ENCODE measurements at regions not wholly inside any gene's neighbourhood (a gene's known extent, or its start where the extent isn't known, plus 50 kb on each side); places are given as distances from the start of the nearest gene placed in this dataset.

DNA sequence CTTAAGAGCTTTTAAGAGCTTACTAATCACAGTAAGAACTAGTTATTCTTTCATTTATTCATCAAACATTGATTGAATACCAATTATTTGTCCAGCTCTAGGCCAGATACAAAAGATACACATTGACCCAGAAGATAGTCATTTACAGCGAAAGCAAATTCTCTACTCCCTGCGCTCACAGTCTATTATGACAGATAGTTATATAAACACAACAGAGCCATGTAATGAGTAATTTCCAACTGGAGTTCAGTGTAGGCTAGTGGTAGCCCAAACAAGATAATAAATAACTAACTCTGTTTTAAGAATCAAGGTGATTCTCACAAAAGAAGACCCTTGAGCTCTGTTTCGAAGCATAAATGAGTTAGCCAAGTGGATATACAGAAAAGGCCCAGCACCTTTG, 397.8 kb upstream of the TLE4 start:
- Histone ChIP-seq H2AFZ (ENCODE audit: low read length) (no peak overlapping the region), H4K20me1 (ENCODE audit: insufficient read depth, low read length) (no peaks in the 10 kb centered on the region), H3K9ac (ENCODE audit: low read length) (no peak overlapping the region), H3K79me2 (ENCODE audit: low read length) (no peaks in the 10 kb centered on the region), H3K9me3 (replicated peaks; ENCODE audit: insufficient read depth, low read length) (no peaks in the 10 kb centered on the region), H3K27ac (ENCODE audit: low read length) (no peak overlapping the region), H3K4me2 (ENCODE audit: low read depth, low read length) (no peak overlapping the region), H3K4me3 (ENCODE audit: low read length) (no peak overlapping the region), H3K9me2 (replicated peaks; ENCODE audit: insufficient read depth, low read length) (no peaks in the 10 kb centered on the region), H3K27me3 (replicated peaks; ENCODE audit: insufficient read depth, low read length) (no peaks in the 10 kb centered on the region), H3K36me3 (replicated peaks; ENCODE audit: insufficient read depth, low read length) (no peaks in the 10 kb centered on the region), H3F3A (ENCODE audit: insufficient read depth, low read length) (no peaks in the 10 kb centered on the region), H3K4me1 (ENCODE audit: low read length) (no peaks in the 10 kb centered on the region)
- DNase-seq: no peak
- TF ChIP-seq EZH2phosphoT487 (IDR thresholded peaks at IDR 0.05; ENCODE audit: low read length): no peak
- TF ChIP-seq, protein P1, sequence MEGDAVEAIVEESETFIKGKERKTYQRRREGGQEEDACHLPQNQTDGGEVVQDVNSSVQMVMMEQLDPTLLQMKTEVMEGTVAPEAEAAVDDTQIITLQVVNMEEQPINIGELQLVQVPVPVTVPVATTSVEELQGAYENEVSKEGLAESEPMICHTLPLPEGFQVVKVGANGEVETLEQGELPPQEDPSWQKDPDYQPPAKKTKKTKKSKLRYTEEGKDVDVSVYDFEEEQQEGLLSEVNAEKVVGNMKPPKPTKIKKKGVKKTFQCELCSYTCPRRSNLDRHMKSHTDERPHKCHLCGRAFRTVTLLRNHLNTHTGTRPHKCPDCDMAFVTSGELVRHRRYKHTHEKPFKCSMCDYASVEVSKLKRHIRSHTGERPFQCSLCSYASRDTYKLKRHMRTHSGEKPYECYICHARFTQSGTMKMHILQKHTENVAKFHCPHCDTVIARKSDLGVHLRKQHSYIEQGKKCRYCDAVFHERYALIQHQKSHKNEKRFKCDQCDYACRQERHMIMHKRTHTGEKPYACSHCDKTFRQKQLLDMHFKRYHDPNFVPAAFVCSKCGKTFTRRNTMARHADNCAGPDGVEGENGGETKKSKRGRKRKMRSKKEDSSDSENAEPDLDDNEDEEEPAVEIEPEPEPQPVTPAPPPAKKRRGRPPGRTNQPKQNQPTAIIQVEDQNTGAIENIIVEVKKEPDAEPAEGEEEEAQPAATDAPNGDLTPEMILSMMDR (IDR thresholded peaks at IDR 0.05; ENCODE audit: low read length): no peak

DNA sequence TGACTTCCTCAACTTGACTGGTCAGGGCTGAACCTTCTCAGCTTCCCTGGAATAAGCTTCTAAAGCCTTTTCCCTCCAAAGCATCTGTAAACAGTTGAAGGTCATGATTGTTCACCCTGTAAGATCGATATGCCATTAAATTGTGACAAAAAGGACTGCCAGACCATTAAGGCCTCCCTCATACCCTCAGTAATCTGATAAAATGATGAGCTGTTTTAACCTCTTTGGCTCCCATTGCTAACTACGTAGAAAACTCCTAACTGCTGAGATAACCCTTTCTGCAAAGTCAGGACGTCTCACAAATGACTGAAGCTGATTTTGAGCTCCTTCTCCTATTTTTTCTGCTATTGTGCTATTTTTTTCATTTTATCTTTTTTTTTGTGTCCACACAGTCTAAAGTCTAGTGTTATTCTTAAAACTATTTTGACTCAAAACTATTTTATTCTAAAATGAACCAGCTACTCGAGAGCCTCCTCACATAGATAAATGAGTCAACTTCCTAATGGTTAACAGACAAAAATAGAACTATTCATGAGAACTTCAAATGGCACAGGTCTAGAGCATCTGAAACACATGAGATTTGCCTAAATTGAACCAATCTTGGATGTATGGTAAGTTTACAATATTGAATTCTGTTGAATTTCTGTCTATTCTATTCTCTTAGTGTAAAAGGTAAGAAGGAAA, 395.6 kb upstream of the TLE4 start:
- no peaks in the 10 kb centered on the region for H4K20me1 ChIP-seq (ENCODE audit: insufficient read depth, low read length)
- no peaks in the 10 kb centered on the region for H3K79me2 ChIP-seq (ENCODE audit: low read length)
- no peak for TF ChIP-seq EZH2phosphoT487 (IDR thresholded peaks at IDR 0.05; ENCODE audit: low read length)
- TF ChIP-seq EZH2 (optimal IDR thresholded peaks at IDR 0.05; ENCODE audit: low read depth, low read length): no peak
- TF ChIP-seq, protein P1 (IDR thresholded peaks at IDR 0.05; ENCODE audit: low read length): no peak
- H3K27me3 ChIP-seq (replicated peaks; ENCODE audit: insufficient read depth, low read length): no peaks in the 10 kb centered on the region
- H2AFZ ChIP-seq (ENCODE audit: low read length): no peak overlapping the region
- no peak for DNase-seq
- H3K4me1 ChIP-seq (ENCODE audit: low read length): no peaks in the 10 kb centered on the region
- H3K9me3 ChIP-seq (replicated peaks; ENCODE audit: insufficient read depth, low read length): no peaks in the 10 kb centered on the region
- H3K4me3 ChIP-seq (ENCODE audit: low read length): no peak overlapping the region
- H3F3A ChIP-seq (ENCODE audit: insufficient read depth, low read length): no peaks in the 10 kb centered on the region
- H3K9me2 ChIP-seq (replicated peaks; ENCODE audit: insufficient read depth, low read length): no peaks in the 10 kb centered on the region
- no peaks in the 10 kb centered on the region for H3K36me3 ChIP-seq (replicated peaks; ENCODE audit: insufficient read depth, low read length)
- H3K4me2 ChIP-seq (ENCODE audit: low read depth, low read length): no peak overlapping the region
- H3K9ac ChIP-seq (ENCODE audit: low read length): no peak overlapping the region
- H3K27ac ChIP-seq (ENCODE audit: low read length): no peak overlapping the region

DNA sequence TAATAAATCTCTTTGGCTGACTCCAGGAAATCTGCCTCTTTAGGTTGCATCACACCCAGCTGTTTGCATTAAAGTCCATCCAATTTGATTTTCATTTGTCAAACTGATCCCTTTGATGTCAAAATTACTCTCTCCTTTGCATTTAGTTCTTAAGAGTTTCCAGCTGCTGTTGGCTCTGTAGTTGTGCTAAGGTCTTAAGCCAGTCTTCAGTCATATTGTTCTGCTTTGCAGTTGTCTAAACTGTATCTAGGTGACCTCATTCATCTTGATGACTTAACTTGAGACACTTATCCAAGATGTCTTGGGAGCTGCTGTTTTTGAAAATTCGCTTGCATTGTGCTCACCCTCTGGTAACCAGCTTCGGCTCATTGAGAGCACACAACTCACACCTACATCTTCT, 386.9 kb upstream of the TLE4 start:
- Histone ChIP-seq H3K4me1 (ENCODE audit: low read length) (no peaks in the 10 kb centered on the region), H3K27ac (ENCODE audit: low read length) (no peak overlapping the region), H3K4me3 (ENCODE audit: low read length) (no peak overlapping the region), H3K27me3 (replicated peaks; ENCODE audit: insufficient read depth, low read length) (no peaks in the 10 kb centered on the region), H3K9me2 (replicated peaks; ENCODE audit: insufficient read depth, low read length) (no peaks in the 10 kb centered on the region), H3K9me3 (replicated peaks; ENCODE audit: insufficient read depth, low read length) (no peaks in the 10 kb centered on the region), H3K36me3 (replicated peaks; ENCODE audit: insufficient read depth, low read length) (no peaks in the 10 kb centered on the region), H3K79me2 (ENCODE audit: low read length) (no peaks in the 10 kb centered on the region), H3K9ac (ENCODE audit: low read length) (no peak overlapping the region), H2AFZ (ENCODE audit: low read length) (no peak overlapping the region), H4K20me1 (ENCODE audit: insufficient read depth, low read length) (no peaks in the 10 kb centered on the region), H3F3A (ENCODE audit: insufficient read depth, low read length) (no peaks in the 10 kb centered on the region), H3K4me2 (ENCODE audit: low read depth, low read length) (no peak overlapping the region)
- no peak for TF ChIP-seq EZH2 (optimal IDR thresholded peaks at IDR 0.05; ENCODE audit: low read depth, low read length)
- TF ChIP-seq, protein P1 (IDR thresholded peaks at IDR 0.05; ENCODE audit: low read length): no peak
- no peak for TF ChIP-seq EZH2phosphoT487 (IDR thresholded peaks at IDR 0.05; ENCODE audit: low read length)
- DNase-seq: no peak
